ENCODE measurements at regions not wholly inside any gene's neighbourhood (a gene's known extent, or its start where the extent isn't known, plus 50 kb on each side); places are given as distances from the start of the nearest gene placed in this dataset.

DNA sequence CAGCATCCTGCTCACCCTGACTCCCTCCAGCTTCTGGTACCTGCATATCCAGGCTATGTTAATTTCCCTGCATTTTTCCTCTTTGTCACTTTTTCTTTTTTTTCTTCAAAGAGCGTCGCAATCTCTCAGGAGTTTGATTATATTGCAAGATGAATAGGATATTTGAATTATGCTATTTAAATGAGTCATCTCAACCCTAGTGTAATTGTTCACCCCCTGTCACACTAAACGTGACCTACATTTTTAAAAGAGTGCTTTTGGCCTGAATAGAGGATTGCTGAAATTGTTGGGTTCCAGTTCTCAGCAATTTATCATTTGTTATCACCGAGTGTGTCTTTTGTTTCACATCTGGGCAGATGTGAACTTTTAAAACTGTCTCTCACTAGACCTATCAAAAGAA, 294.7 kb downstream of the SOX2 start:
- H3K9me3 Mint-ChIP-seq (ENCODE audit: low read depth), result no peaks in the 10 kb centered on the region
- H3K27ac Mint-ChIP-seq, result no peak overlapping the region
- no peak for DNase-seq (ENCODE audit: low spot score, unreplicated experiment)
- H3K4me3 Mint-ChIP-seq (ENCODE audit: low read depth), result no peak overlapping the region
- no peaks in the 10 kb centered on the region for H3K36me3 Mint-ChIP-seq (ENCODE audit: insufficient read depth)
- H3K27me3 Mint-ChIP-seq, result peaks cover 14% of the 10 kb centered on the region
- H3K4me1 Mint-ChIP-seq (ENCODE audit: low read depth), result peaks cover 13% of the 10 kb centered on the region
- TF ChIP-seq, protein P1, sequence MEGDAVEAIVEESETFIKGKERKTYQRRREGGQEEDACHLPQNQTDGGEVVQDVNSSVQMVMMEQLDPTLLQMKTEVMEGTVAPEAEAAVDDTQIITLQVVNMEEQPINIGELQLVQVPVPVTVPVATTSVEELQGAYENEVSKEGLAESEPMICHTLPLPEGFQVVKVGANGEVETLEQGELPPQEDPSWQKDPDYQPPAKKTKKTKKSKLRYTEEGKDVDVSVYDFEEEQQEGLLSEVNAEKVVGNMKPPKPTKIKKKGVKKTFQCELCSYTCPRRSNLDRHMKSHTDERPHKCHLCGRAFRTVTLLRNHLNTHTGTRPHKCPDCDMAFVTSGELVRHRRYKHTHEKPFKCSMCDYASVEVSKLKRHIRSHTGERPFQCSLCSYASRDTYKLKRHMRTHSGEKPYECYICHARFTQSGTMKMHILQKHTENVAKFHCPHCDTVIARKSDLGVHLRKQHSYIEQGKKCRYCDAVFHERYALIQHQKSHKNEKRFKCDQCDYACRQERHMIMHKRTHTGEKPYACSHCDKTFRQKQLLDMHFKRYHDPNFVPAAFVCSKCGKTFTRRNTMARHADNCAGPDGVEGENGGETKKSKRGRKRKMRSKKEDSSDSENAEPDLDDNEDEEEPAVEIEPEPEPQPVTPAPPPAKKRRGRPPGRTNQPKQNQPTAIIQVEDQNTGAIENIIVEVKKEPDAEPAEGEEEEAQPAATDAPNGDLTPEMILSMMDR (IDR thresholded peaks at IDR 0.05; ENCODE audit: unreplicated experiment), result no peak

DNA sequence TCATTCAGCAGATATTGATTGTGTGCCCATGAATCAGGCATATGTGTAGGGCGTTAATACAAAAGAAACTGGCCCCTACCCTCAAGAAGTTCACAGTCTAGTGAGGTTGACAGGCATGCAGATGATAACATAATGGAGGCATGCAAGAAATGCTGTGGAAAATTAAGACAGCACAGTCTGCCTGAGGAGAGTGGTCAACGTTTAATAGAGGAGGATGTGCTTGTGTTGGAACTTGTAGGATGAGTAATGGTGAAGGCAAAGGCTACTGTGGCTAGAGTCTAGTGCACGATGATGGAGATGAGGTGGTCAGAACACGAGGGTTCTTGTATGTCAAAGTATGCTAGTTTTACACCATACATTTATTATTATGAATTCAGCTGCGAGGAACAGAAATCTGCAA, 295.7 kb downstream of the SOX2 start:
- TF ChIP-seq, protein P1 (IDR thresholded peaks at IDR 0.05; ENCODE audit: unreplicated experiment), result no peak
- H3K36me3 Mint-ChIP-seq (ENCODE audit: insufficient read depth), result no peaks in the 10 kb centered on the region
- no peak for DNase-seq (ENCODE audit: low spot score, unreplicated experiment)
- no peak overlapping the region for H3K27ac Mint-ChIP-seq
- H3K27me3 Mint-ChIP-seq, result peaks cover 10% of the 10 kb centered on the region
- H3K4me1 Mint-ChIP-seq (ENCODE audit: low read depth), result peaks cover 10% of the 10 kb centered on the region
- H3K9me3 Mint-ChIP-seq (ENCODE audit: low read depth), result no peaks in the 10 kb centered on the region
- no peak overlapping the region for H3K4me3 Mint-ChIP-seq (ENCODE audit: low read depth)

DNA sequence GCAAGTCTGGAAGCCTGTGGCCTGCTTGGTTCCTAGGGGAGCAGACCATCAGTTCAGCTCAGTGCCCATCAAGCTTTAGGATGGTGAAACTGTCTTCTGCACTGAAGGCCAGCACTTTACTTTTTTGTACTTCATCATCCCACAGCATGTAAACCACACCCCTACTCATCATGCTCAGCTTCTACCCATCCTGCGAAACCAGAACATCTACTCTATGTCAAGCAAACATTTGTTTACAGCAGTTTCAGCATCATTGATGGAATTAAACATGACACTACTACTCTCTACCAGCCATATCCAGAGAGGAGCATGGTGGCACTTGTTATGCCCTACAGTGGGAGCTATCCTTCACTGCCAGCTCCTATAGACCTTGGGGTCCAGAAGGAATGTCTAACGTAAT, 306.6 kb downstream of the SOX2 start:
- no peak for DNase-seq (ENCODE audit: low spot score, unreplicated experiment)
- Mint-ChIP-seq H3K9me3 (ENCODE audit: low read depth) (no peaks in the 10 kb centered on the region), H3K27ac (no peak overlapping the region), H3K4me3 (ENCODE audit: low read depth) (no peak overlapping the region), H3K27me3 (peaks cover 7% of the 10 kb centered on the region), H3K36me3 (ENCODE audit: insufficient read depth) (no peaks in the 10 kb centered on the region), H3K4me1 (ENCODE audit: low read depth) (peaks cover 7% of the 10 kb centered on the region)
- TF ChIP-seq, protein P1 (IDR thresholded peaks at IDR 0.05; ENCODE audit: unreplicated experiment), result no peak

DNA sequence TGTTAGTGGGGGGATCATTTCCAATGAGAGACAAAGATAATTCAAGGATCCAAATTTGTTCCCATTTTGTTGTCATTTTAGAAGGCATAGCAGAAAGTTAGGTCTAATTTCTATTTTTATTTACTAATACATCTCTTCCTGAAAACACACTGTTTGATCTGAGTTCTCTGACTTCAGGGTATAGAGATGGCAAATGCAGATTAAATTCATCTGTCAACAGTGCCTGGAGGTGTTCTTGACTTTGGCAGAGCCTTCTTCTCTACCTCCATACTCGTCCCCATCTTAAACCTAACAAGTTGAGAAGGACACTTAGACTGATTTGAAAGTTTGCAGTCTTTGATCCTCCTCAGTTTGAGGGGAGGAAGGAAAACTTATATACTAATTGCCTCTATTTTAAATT, 308.2 kb downstream of the SOX2 start:
- no peaks in the 10 kb centered on the region for H3K36me3 Mint-ChIP-seq (ENCODE audit: insufficient read depth)
- H3K9me3 Mint-ChIP-seq (ENCODE audit: low read depth), result no peaks in the 10 kb centered on the region
- DNase-seq (ENCODE audit: low spot score, unreplicated experiment), result no peak
- H3K4me3 Mint-ChIP-seq (ENCODE audit: low read depth), result no peak overlapping the region
- H3K27ac Mint-ChIP-seq, result no peak overlapping the region
- peaks cover 22% of the 10 kb centered on the region for H3K4me1 Mint-ChIP-seq (ENCODE audit: low read depth)
- peaks cover 7% of the 10 kb centered on the region for H3K27me3 Mint-ChIP-seq
- TF ChIP-seq, protein P1 (IDR thresholded peaks at IDR 0.05; ENCODE audit: unreplicated experiment), result no peak

DNA sequence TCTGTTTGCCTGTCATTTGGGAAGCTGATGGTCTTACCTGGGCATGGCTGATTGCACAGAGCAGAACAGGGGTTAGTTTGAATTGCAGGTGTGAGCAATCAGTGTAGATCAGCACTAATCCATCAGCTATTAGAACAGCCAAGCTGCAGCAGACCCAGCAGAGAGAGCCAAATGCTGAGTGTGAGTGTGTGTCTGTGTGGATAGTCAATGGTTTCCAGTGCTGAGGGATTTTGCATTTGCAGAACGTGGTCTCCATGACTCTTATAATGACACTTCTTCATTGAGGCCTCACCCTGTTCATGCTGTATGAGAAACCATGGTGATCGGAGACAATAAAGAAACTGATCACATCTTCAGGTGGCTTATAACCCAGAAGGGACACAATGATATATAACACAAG, 312.1 kb downstream of the SOX2 start:
- Mint-ChIP-seq H3K9me3 (ENCODE audit: low read depth) (no peaks in the 10 kb centered on the region), H3K36me3 (ENCODE audit: insufficient read depth) (no peaks in the 10 kb centered on the region), H3K4me1 (ENCODE audit: low read depth) (peaks cover 22% of the 10 kb centered on the region), H3K4me3 (ENCODE audit: low read depth) (peak overlapping the region; percentile 5), H3K27ac (peak overlapping the region; percentile 55), H3K27me3 (peaks cover 4% of the 10 kb centered on the region)
- TF ChIP-seq, protein P1 (IDR thresholded peaks at IDR 0.05; ENCODE audit: unreplicated experiment), result no peak
- no peak for DNase-seq (ENCODE audit: low spot score, unreplicated experiment)

All from progenitor cell of endocrine pancreas (in vitro differentiated cells).